ENCODE measurements at regions not wholly inside any gene's neighbourhood (a gene's known extent, or its start where the extent isn't known, plus 50 kb on each side); places are given as distances from the start of the nearest gene placed in this dataset.

DNA sequence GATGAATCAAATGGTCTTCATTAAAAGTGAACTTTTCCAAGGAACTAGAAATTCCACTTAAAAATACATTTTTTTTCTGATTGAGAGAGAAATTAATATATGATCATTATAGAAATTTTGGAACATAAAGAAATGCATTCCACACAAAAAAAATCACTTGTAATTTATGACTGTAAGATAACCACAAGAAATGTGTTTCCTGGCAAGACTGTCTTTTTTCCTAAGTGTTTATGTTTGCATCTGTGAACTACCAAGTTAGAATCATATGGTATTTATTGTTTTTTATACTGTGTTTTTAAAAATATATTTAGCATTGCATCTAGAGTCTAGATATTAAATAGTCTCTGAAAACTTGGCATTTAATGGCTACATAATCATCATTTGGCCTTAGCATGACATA, 726.8 kb downstream of the BCL11B start:
- TF ChIP-seq, protein P1, sequence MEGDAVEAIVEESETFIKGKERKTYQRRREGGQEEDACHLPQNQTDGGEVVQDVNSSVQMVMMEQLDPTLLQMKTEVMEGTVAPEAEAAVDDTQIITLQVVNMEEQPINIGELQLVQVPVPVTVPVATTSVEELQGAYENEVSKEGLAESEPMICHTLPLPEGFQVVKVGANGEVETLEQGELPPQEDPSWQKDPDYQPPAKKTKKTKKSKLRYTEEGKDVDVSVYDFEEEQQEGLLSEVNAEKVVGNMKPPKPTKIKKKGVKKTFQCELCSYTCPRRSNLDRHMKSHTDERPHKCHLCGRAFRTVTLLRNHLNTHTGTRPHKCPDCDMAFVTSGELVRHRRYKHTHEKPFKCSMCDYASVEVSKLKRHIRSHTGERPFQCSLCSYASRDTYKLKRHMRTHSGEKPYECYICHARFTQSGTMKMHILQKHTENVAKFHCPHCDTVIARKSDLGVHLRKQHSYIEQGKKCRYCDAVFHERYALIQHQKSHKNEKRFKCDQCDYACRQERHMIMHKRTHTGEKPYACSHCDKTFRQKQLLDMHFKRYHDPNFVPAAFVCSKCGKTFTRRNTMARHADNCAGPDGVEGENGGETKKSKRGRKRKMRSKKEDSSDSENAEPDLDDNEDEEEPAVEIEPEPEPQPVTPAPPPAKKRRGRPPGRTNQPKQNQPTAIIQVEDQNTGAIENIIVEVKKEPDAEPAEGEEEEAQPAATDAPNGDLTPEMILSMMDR (IDR thresholded peaks at IDR 0.05; ENCODE audit: low read depth, low read length): no peak
- TF ChIP-seq POLR2A (IDR thresholded peaks at IDR 0.05; ENCODE audit: extremely low read depth, insufficient read length) (no peak), MYC (IDR thresholded peaks at IDR 0.05; ENCODE audit: low read depth, low read length) (no peak)
- TF ChIP-seq, protein P2, sequence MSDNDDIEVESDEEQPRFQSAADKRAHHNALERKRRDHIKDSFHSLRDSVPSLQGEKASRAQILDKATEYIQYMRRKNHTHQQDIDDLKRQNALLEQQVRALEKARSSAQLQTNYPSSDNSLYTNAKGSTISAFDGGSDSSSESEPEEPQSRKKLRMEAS (IDR thresholded peaks at IDR 0.05; ENCODE audit: low read depth, low read length): no peak

Data from NB4 (cell line).